ENCODE measurements at regions not wholly inside any gene's neighbourhood (a gene's known extent, or its start where the extent isn't known, plus 50 kb on each side); places are given as distances from the start of the nearest gene placed in this dataset.

- Mint-ChIP-seq H3K4me3 (no peak overlapping the region), H3K36me3 (ENCODE audit: low read depth) (no peaks in the 10 kb centered on the region), H3K4me1 (no peaks in the 10 kb centered on the region), H3K27ac (ENCODE audit: unreplicated experiment) (no peak overlapping the region), H3K9me3 (no peaks in the 10 kb centered on the region), H3K27me3 (ENCODE audit: low read depth) (no peaks in the 10 kb centered on the region)
- TF ChIP-seq, protein P1, sequence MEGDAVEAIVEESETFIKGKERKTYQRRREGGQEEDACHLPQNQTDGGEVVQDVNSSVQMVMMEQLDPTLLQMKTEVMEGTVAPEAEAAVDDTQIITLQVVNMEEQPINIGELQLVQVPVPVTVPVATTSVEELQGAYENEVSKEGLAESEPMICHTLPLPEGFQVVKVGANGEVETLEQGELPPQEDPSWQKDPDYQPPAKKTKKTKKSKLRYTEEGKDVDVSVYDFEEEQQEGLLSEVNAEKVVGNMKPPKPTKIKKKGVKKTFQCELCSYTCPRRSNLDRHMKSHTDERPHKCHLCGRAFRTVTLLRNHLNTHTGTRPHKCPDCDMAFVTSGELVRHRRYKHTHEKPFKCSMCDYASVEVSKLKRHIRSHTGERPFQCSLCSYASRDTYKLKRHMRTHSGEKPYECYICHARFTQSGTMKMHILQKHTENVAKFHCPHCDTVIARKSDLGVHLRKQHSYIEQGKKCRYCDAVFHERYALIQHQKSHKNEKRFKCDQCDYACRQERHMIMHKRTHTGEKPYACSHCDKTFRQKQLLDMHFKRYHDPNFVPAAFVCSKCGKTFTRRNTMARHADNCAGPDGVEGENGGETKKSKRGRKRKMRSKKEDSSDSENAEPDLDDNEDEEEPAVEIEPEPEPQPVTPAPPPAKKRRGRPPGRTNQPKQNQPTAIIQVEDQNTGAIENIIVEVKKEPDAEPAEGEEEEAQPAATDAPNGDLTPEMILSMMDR (conservative IDR thresholded peaks at IDR 0.05) = no peak
- no peak for DNase-seq (ENCODE audit: low read depth, low spot score)
Measured at GRCh38 chr3:78050276-78051065, 1010.6 kb downstream of the ROBO2 start.

DNA sequence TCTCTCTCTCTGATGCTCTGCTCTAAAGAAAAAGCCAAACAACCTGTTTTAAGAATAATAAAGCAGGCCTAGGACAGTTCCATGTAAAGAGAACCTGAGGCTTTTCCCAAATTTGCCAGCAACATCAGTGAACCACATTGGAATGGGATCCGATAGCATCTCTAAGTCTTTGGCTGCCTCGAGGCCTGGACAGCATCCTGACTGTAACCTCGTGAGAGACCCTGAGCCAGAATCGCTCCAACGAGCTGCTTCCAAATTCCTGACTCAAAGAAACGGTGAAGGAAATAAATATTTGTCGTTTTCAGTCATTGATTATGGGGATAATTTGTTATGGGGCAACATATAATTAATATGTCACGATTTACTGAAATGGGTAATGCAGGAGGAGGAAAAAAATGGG is 1012.8 kb downstream of the ROBO2 start:
- Mint-ChIP-seq H3K27ac (ENCODE audit: unreplicated experiment) (no peak overlapping the region), H3K4me3 (no peak overlapping the region), H3K36me3 (ENCODE audit: low read depth) (no peaks in the 10 kb centered on the region), H3K4me1 (no peaks in the 10 kb centered on the region), H3K9me3 (no peaks in the 10 kb centered on the region), H3K27me3 (ENCODE audit: low read depth) (no peaks in the 10 kb centered on the region)
- no peak for DNase-seq (ENCODE audit: low read depth, low spot score)
- TF ChIP-seq, protein P1 (conservative IDR thresholded peaks at IDR 0.05) = no peak

GRCh38 chr3:78066287-78066686 is 1026.4 kb downstream of the ROBO2 start:
- TF ChIP-seq, protein P1 (conservative IDR thresholded peaks at IDR 0.05) = no peak
- no peaks in the 10 kb centered on the region for H3K36me3 Mint-ChIP-seq (ENCODE audit: low read depth)

GRCh38 chr3:78070188-78070587 is 1030.3 kb downstream of the ROBO2 start:
- peaks cover 5% of the 10 kb centered on the region for H3K9me3 Mint-ChIP-seq

More at GRCh38 chr3:78066287-78066686, 1026.4 kb downstream of the ROBO2 start:
- no peak overlapping the region for H3K27ac Mint-ChIP-seq (ENCODE audit: unreplicated experiment)
- no peaks in the 10 kb centered on the region for H3K9me3 Mint-ChIP-seq
- H3K27me3 Mint-ChIP-seq (ENCODE audit: low read depth) = no peaks in the 10 kb centered on the region
- DNase-seq (ENCODE audit: low read depth, low spot score) = no peak
- H3K4me1 Mint-ChIP-seq = no peaks in the 10 kb centered on the region
- H3K4me3 Mint-ChIP-seq = no peak overlapping the region

GRCh38 chr3:78076379-78076778 is 1036.5 kb downstream of the ROBO2 start:
- no peak for DNase-seq (ENCODE audit: low read depth, low spot score)
- no peaks in the 10 kb centered on the region for H3K36me3 Mint-ChIP-seq (ENCODE audit: low read depth)
- H3K27me3 Mint-ChIP-seq (ENCODE audit: low read depth) = no peaks in the 10 kb centered on the region
- TF ChIP-seq, protein P1 (conservative IDR thresholded peaks at IDR 0.05) = no peak
- no peaks in the 10 kb centered on the region for H3K4me1 Mint-ChIP-seq
- H3K27ac Mint-ChIP-seq (ENCODE audit: unreplicated experiment) = no peak overlapping the region
- no peak overlapping the region for H3K4me3 Mint-ChIP-seq
- H3K9me3 Mint-ChIP-seq = peaks cover 5% of the 10 kb centered on the region

More at GRCh38 chr3:78070188-78070587, 1030.3 kb downstream of the ROBO2 start:
- no peak overlapping the region for H3K27ac Mint-ChIP-seq (ENCODE audit: unreplicated experiment)
- no peaks in the 10 kb centered on the region for H3K4me1 Mint-ChIP-seq
- TF ChIP-seq, protein P1 (conservative IDR thresholded peaks at IDR 0.05) = no peak
- no peaks in the 10 kb centered on the region for H3K36me3 Mint-ChIP-seq (ENCODE audit: low read depth)
- no peak for DNase-seq (ENCODE audit: low read depth, low spot score)
- H3K4me3 Mint-ChIP-seq = no peak overlapping the region
- no peaks in the 10 kb centered on the region for H3K27me3 Mint-ChIP-seq (ENCODE audit: low read depth)

All from neural crest cell (in vitro differentiated cells).